HG02678 (cell line): ENCODE measurements at regions not wholly inside any gene's neighbourhood (a gene's known extent, or its start where the extent isn't known, plus 50 kb on each side); places are given as distances from the start of the nearest gene placed in this dataset.
"Not testable (repeated sequence)": the region's sequence is repeated elsewhere in the genome, so short reads cannot be mapped to it uniquely, and the experiment has no call there.

ENCODE experiments used
- ATAC-seq: cut with Tn5 transposase; IDR thresholded peaks from one replicate; pipeline ENCODE4 v1.9.1; 2021; ENCODE audit warnings: mild to moderate bottlenecking, moderate library complexity; ENCODE audit not compliant: unreplicated experiment

DNA sequence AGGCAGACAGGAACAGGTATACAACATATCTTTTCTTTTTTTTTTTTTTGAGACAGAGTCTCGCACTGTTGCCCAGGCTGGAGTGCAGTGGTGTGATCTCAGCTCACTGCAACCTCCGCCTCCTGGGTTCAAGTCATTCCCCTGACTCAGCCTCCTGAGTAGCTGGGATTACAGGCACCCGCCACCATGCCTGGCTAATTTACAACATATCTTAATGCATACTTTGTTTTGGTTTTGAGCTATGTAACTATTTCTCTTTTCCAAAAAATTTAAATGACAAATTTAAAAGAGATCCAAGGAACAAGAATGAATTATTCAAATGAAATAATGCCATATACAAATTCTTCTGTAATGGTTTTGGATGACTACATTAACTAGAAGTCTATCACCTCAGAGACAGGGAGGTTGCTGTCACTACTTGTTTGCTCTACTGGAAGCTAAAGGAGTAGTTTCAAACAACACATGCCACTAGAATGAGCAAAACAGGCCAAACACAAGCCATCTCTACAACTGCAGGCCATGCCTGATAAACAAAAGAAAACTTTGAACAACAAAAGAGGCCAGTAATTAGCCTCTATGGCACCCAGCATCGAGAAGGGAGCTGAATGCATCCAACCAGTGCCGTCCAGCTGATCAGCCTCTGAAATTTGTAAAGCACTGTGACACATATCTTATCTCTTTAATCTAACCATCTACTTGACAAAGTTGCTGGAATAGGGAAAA is 133.6 kb upstream of the VOPP1 start:
- not testable (repeated sequence) for ATAC-seq

DNA sequence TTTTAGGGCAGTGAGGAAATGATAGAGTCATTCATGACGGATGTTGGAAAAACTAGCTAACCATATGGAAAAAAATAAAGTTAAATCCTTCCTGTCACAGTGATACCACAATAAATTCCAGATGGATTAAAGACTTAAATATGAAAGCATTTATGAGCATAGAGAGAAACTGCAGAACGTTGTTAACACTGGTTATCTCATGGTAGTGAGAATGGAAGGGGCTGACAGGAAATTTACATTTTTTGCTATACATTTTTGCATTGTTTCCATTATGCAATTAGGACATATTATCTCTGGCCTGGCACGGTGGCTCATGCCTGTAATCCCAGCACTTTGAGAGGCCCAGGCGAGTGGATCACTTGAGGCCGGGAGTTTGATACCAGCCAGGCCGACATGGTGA is 130.5 kb upstream of the VOPP1 start:
- not testable (repeated sequence) for ATAC-seq

GRCh38 chr7:55699450-55699842 is 127.1 kb upstream of the VOPP1 start:
- ATAC-seq: not testable (repeated sequence)

GRCh38 chr7:55698607-55699449 is 126.5 kb upstream of the VOPP1 start:
- ATAC-seq: peak; percentile 82

GRCh38 chr7:55695893-55696701 is 123.8 kb upstream of the VOPP1 start:
- not testable (repeated sequence) for ATAC-seq

DNA sequence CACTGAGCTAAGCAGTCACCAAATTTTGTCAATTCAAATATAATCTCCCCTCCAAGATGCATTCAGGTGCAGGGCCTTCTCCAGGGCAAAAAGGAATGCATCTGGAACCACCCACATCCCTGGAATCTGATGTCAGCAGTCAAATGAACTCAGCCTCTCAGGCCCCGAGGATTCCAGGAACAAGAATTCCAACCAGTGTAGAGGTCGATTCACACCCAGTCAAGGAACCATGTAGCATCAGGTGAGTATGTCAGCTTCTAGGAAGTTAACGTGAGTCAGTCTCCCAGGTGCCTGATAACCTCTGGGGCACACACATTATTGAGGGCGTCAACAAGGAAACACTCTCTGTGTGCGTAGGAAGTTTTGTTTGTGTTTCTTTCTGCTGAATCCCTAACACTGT is 122.2 kb upstream of the VOPP1 start:
- not testable (repeated sequence) for ATAC-seq

DNA sequence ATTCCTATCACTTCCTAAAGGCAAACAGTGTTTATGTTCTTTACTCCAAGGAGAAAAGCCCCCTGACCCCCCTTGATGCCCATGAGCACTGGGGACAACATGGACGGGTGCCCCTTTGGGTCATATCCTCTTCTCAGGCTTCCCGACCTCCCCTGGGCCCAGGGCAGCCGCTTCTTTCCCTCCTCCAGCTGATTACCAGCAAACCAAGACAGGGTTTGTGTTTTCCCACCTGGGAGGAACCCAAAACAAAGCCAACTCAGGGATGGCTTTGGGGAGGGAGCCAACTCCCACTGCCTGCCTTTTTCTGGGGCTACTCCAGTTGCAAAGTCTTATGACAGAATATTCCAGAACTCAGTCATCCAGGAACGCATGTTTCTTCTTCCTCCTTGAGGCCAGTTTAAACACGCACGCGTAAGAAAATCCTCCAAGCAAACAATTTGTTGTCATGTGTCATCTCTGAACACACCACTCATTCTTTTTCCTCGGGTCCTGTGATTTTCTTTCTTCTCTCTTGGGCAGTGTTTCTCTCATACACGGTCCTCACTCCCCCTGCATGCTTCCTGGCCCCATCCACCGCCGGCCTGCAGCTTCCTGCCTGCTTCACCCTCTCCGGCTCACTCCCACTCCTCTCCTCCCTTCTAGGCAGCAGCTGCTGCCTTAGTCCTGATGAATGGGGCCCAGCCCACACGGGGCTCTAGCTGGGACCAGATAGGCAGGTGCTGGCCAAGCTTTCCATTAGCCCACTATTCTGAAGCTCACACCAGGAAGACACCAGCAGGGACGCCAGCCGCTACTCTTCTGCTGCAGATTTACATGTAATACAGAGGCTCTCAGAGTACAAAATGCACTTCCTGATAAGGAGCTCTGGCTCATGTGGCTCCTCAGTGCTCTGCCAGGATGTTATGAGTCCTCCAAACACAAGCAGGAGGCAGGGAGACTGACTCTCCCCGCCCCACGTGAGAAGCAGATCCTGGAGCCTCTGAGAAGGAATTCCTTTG is 116.7 kb upstream of the VOPP1 start:
- not testable (repeated sequence) for ATAC-seq

- not testable (repeated sequence) for ATAC-seq
These were observed 116.0 kb upstream of the VOPP1 start for GRCh38 chr7:55688261-55688660.

- ATAC-seq: not testable (repeated sequence)
These were observed 115.0 kb upstream of the VOPP1 start for GRCh38 chr7:55687252-55687651.

- ATAC-seq: not testable (repeated sequence)
These were observed 114.5 kb upstream of the VOPP1 start for GRCh38 chr7:55686771-55687170.

DNA sequence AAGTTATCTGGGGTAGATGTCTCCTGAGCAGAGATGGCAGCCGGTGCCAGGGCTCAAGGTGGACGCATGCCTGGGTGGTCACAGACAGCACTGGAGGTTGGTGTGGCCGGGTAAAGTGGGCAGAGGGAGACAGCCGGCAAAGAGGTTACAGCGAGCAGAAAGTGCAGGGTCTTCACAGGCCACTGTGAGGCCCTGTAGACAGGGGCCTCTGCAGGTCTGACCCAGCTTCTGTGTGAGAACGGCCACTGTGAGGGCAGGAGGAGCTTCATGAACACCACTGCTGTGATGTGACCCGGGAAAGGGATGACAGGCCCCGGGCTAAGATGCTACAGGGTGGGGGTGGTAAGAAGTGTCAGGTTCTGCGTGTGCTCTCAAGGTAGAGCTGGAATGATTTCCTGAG is 111.2 kb upstream of the VOPP1 start:
- not testable (repeated sequence) for ATAC-seq

- ATAC-seq: not testable (repeated sequence)
These were observed 103.3 kb upstream of the VOPP1 start for GRCh38 chr7:55675589-55675988.

- not testable (repeated sequence) for ATAC-seq
These were observed 101.2 kb upstream of the VOPP1 start for GRCh38 chr7:55673525-55673924.

- not testable (repeated sequence) for ATAC-seq
These were observed 99.8 kb upstream of the VOPP1 start for GRCh38 chr7:55672084-55672483.

- no peak for ATAC-seq
These were observed 85.4 kb upstream of the VOPP1 start for GRCh38 chr7:55657654-55658053.

DNA sequence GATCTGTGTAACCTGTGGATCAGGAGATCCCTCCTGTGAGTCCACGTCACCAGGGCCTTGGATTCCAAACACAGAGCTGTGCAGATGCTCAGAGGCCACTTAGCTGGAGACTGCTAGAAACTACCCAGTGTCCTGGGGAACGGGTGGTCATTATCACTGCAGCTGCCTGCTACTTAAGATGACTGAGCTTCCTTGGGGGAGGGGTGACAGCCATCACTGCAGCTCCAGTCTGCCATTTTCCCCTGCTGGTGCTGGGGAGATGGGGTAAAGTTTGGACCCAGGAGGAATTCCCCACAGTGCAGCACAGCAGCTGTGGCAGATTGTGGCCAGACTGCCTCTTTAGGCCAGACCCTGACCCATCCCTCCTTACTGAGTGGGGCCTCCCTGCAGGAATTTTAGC is 78.8 kb upstream of the VOPP1 start:
- no peak for ATAC-seq

DNA sequence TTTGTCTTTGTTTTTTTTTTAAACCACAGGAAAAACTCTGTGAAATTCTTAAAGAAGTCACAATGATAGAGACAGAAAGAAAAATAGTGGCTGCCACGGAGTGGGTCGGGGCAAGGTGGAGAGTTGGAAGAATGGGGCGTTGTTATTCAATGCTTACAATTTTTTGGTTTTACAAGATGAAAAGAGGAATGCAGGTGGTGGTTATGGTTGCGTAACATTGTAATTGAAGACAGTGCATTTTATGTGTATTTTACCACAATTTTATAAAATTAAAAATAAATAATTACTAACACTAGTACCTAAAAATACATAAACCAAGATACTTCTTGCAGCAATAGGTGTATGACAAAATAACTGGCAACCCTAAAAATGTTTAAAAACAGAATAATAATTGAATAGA is 76.9 kb upstream of the VOPP1 start:
- ATAC-seq: no peak

DNA sequence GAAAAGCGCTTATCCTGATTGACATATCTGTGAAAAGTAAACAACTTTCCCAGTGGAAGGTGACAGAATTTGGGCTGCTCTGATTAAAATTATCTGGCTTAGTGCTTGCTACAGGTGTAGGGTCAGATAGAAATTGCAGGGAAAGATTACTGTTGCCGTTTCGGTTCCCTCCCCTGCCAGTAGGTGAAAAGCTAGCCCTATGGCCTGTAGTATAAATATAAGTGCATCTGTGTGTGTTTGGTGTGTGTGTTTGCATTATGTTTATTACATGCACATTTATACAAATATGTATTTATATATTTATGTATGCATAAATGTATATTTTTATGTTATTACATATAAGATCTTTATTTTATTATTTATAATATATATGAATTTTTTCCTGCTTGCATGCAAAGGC is 72.3 kb upstream of the VOPP1 start:
- ATAC-seq: no peak

DNA sequence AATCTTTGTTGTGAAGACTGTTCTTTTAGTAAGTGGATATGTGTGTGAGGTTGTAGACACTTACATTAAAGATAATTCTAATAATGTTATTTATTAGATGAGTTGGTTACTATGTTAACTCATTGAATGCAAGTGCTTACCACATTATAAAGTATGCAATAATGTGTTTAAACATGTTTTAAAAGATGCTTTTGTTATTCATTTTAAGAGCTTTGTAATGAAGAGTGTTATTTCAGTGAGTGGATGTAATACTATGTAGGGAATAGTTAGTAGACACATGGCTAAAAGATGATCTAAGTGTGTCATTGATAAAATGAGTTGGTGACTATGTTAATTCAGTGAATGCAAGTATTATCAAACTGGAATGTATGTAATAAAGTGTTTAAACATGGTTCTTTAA is 70.0 kb upstream of the VOPP1 start:
- ATAC-seq: no peak

- peak; percentile 75 for ATAC-seq
These were observed 69.5 kb upstream of the VOPP1 start for GRCh38 chr7:55641811-55642210.
